Smooth muscle cell (in vitro differentiated cells): ENCODE measurements at regions not wholly inside any gene's neighbourhood (a gene's known extent, or its start where the extent isn't known, plus 50 kb on each side); places are given as distances from the start of the nearest gene placed in this dataset.

ENCODE experiments used
- DNase-seq: peaks from one replicate; lab custom pipeline; 2025; ENCODE audit not compliant: unreplicated experiment; lab: John Stamatoyannopoulos, UW
- H2AFZ ChIP-seq: fragments of 200-600 bp; sonication (generic); 2 replicates; pipeline ENCODE4 v1.6.0; 2016; ENCODE audit warnings: antibody characterized with exemption, low read depth, mild to moderate bottlenecking
- H3F3A ChIP-seq: fragments of 200-600 bp; sonication (generic); 2 replicates; pipeline ENCODE4 v1.6.0; 2017; ENCODE audit warnings: antibody characterized with exemption, low read depth
- H3K27ac ChIP-seq: fragments of 200-600 bp; sonication (generic); 2 replicates; pipeline ENCODE4 v1.5.1; 2016; ENCODE audit warnings: low read depth, mild to moderate bottlenecking
- H3K27me3 ChIP-seq: fragments of 200-600 bp; sonication (generic); 2 replicates; pipeline ENCODE4 v1.6.1; 2016; ENCODE audit warnings: low read depth, mild to moderate bottlenecking
- H3K36me3 ChIP-seq: fragments of 200-600 bp; sonication (generic); 2 replicates; pipeline ENCODE4 v1.5.1; 2016; ENCODE audit warnings: low read depth
- H3K4me1 ChIP-seq: fragments of 200-600 bp; sonication (generic); 2 replicates; pipeline ENCODE4 v1.5.1; 2016; ENCODE audit warnings: low read depth
- H3K4me2 ChIP-seq: fragments of 200-600 bp; sonication (generic); 2 replicates; pipeline ENCODE4 v1.6.0; 2016; ENCODE audit warnings: mild to moderate bottlenecking
- H3K4me3 ChIP-seq: fragments of 200-600 bp; sonication (generic); 2 replicates; pipeline ENCODE4 v1.5.1; 2016; ENCODE audit warnings: mild to moderate bottlenecking
- H3K79me2 ChIP-seq: fragments of 200-600 bp; sonication (generic); 2 replicates; pipeline ENCODE4 v1.6.0; 2016; ENCODE audit warnings: low read depth, mild to moderate bottlenecking
- H3K9ac ChIP-seq: fragments of 200-600 bp; sonication (generic); 2 replicates; pipeline ENCODE4 v1.6.0; 2016; ENCODE audit warnings: low read depth
- H3K9me3 ChIP-seq: fragments of 200-600 bp; sonication (generic); replicated peaks from 2 replicates; pipeline ENCODE4 v1.5.1; 2016; ENCODE audit warnings: low read depth
- H4K20me1 ChIP-seq: fragments of 200-600 bp; sonication (generic); 2 replicates; pipeline ENCODE4 v1.6.0; 2016; ENCODE audit warnings: low read depth
- WGBS: methylation state at CpG from one replicate; pipeline ENCODE4 v1.1.7; 2016; ENCODE audit warnings: low lambda C conversion rate; 5-methylcytosine and 5-hydroxymethylcytosine counted together
- TF ChIP-seq, protein P1 (sequence below): fragments of 200-600 bp; sonication (generic); IDR thresholded peaks from 2 replicates; pipeline ENCODE4 v1.5.1; 2017; ENCODE audit warnings: borderline replicate concordance, mild to moderate bottlenecking, antibody characterized with exemption; ENCODE audit not compliant: insufficient read depth, poor library complexity, severe bottlenecking

DNA sequence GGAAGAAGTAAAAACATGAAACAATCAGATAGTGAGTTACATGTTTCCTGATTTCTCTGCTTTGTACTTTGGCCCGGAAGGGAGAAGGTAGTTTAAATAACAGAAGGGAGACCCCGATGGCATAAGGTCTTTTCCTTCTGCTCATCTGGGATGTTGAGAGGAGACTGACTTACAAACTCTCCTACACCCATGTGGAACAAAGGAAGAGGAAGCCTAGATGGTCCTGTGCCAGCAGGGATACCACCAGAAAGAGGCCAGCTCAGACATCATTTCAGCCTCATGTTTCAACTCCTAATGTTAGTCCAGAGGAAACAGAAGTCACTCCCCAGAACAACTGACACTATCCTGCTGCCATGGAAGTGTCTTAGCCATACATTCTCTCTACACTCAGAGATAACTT, 250.7 kb upstream of the NOX3 start:
- Histone ChIP-seq H3K4me2 (no peak overlapping the region), H3K36me3 (no peaks in the 10 kb centered on the region), H3K27me3 (no peaks in the 10 kb centered on the region), H3K9me3 (no peaks in the 10 kb centered on the region), H3K27ac (no peak overlapping the region), H3K9ac (no peak overlapping the region), H4K20me1 (no peaks in the 10 kb centered on the region), H3F3A (no peaks in the 10 kb centered on the region), H3K4me1 (no peaks in the 10 kb centered on the region), H3K79me2 (no peaks in the 10 kb centered on the region), H3K4me3 (no peak overlapping the region), H2AFZ (no peak overlapping the region)
- TF ChIP-seq, protein P1, sequence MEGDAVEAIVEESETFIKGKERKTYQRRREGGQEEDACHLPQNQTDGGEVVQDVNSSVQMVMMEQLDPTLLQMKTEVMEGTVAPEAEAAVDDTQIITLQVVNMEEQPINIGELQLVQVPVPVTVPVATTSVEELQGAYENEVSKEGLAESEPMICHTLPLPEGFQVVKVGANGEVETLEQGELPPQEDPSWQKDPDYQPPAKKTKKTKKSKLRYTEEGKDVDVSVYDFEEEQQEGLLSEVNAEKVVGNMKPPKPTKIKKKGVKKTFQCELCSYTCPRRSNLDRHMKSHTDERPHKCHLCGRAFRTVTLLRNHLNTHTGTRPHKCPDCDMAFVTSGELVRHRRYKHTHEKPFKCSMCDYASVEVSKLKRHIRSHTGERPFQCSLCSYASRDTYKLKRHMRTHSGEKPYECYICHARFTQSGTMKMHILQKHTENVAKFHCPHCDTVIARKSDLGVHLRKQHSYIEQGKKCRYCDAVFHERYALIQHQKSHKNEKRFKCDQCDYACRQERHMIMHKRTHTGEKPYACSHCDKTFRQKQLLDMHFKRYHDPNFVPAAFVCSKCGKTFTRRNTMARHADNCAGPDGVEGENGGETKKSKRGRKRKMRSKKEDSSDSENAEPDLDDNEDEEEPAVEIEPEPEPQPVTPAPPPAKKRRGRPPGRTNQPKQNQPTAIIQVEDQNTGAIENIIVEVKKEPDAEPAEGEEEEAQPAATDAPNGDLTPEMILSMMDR: no peak
- no peak for DNase-seq
- WGBS: 86% methylated on average over 2 of the region's 2 CpGs

DNA sequence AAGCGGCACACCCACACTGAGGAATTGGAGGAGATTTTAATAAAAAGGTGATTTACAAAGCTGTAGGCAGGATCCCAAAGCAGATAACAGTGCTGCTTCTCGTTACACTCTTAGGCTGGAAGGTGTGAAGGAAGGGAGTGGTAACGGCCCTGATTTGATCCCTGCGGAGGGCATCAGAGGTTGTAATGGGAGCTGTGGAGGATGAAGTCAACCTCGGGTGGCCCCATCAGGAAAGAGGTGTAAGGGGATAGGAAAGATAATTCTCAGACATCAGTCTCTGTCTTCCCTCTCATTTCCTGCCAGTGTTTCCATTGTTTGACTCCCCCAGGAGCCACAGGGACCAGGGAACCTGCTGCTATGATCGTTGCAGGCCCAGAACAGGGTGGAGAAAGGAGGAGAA, 245.7 kb upstream of the NOX3 start:
- Histone ChIP-seq H4K20me1 (no peaks in the 10 kb centered on the region), H3K79me2 (no peaks in the 10 kb centered on the region), H3K4me1 (no peaks in the 10 kb centered on the region), H3K9me3 (no peaks in the 10 kb centered on the region), H3K27me3 (no peaks in the 10 kb centered on the region), H3K9ac (no peak overlapping the region), H2AFZ (no peak overlapping the region), H3F3A (no peaks in the 10 kb centered on the region), H3K4me2 (no peak overlapping the region), H3K4me3 (no peak overlapping the region), H3K27ac (no peak overlapping the region), H3K36me3 (no peaks in the 10 kb centered on the region)
- TF ChIP-seq, protein P1: no peak
- WGBS: 83% methylated on average over 6 of the region's 6 CpGs
- no peak for DNase-seq

GRCh38 chr6:155695495-155695894, 239.9 kb upstream of the NOX3 start:
- Histone ChIP-seq H3K27me3 (no peaks in the 10 kb centered on the region), H3K9ac (no peak overlapping the region), H3K4me2 (no peak overlapping the region), H3K27ac (no peak overlapping the region), H3F3A (no peaks in the 10 kb centered on the region), H4K20me1 (no peaks in the 10 kb centered on the region), H3K4me1 (no peaks in the 10 kb centered on the region), H2AFZ (no peak overlapping the region), H3K4me3 (no peak overlapping the region), H3K79me2 (no peaks in the 10 kb centered on the region), H3K9me3 (no peaks in the 10 kb centered on the region), H3K36me3 (no peaks in the 10 kb centered on the region)
- TF ChIP-seq, protein P1: no peak
- 94% methylated on average over 7 of the region's 7 CpGs for WGBS
- DNase-seq: no peak

DNA sequence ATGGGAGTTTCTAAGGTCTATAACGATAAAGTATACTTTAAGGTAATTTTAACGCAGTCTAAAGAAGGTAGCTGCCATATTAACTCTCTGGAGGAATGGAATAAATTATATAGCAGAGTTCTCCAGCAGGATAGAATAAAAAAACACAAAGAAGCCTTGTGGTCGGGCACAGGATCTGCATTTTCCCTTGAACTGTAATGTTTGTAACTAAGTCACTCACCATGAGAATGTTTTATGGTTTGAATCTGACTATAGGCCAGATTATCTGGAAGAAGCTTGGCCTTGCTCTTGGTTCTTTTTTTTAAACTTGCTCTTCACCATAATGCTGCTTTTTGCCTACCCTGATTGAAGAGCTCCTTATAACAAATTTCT, 238.8 kb upstream of the NOX3 start:
- Histone ChIP-seq H3K4me2 (no peak overlapping the region), H3K79me2 (no peaks in the 10 kb centered on the region), H3K36me3 (no peaks in the 10 kb centered on the region), H3K4me3 (no peak overlapping the region), H3K9me3 (no peaks in the 10 kb centered on the region), H3K27me3 (no peaks in the 10 kb centered on the region), H3K4me1 (no peaks in the 10 kb centered on the region), H2AFZ (no peak overlapping the region), H3K9ac (no peak overlapping the region), H3K27ac (no peak overlapping the region), H4K20me1 (no peaks in the 10 kb centered on the region), H3F3A (no peaks in the 10 kb centered on the region)
- WGBS: 88% methylated on average over 3 of the region's 3 CpGs
- TF ChIP-seq, protein P1: no peak
- no peak for DNase-seq
